ENCODE measurements at regions not wholly inside any gene's neighbourhood (a gene's known extent, or its start where the extent isn't known, plus 50 kb on each side); places are given as distances from the start of the nearest gene placed in this dataset.

DNA sequence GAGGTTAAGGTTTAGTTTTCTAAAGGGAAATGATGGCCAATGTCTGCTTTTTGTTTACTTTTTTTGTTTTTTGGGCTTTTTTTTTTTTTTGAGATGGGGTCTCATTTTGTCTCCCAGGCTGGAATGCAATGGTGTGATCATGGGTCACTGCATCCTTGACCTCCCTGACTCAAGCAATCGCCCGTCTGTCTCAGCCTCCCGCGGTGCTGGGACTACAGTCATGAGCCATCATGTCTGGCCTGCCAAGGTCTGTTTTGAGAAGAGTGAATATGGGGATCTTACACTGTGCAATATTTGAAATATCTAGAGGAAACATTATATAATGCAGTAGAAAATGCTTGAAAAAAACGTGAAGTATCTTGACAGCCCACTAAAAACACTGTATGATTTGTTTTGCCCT, 162.5 kb downstream of the GASK1B start:
- Histone ChIP-seq H3K27me3 (ENCODE audit: control insufficient read depth in 1 of 2, insufficient read depth in 2 of 2, low read length in 1 of 2) (no peaks in the 10 kb centered on the region), H3K9me3 (ENCODE audit: control insufficient read depth, low read length) (no peaks in the 10 kb centered on the region), H3K4me3 (ENCODE audit: low read length in 2 of 2) (no peak overlapping the region), H3K36me3 (ENCODE audit: control insufficient read depth in 1 of 2, insufficient read depth in 2 of 2, low read length in 1 of 2) (no peaks in the 10 kb centered on the region), H3K4me1 (ENCODE audit: control insufficient read depth in 1 of 2, insufficient read depth in 2 of 2, low read length in 2 of 2) (peaks cover 2 to 5% of the 10 kb centered on the region in 2 donors), H3K27ac (ENCODE audit: low read depth in 1 of 2, low read length in 2 of 2) (no peak overlapping the region)
- intact Hi-C loops (cut with DNase I): no loop called here
- no peak for DNase-seq
- 82 to 84% methylated on average over 5 of the region's 5 CpGs for WGBS, 2 donors
- ATAC-seq (ENCODE audit: low FRiP score): no peak

DNA sequence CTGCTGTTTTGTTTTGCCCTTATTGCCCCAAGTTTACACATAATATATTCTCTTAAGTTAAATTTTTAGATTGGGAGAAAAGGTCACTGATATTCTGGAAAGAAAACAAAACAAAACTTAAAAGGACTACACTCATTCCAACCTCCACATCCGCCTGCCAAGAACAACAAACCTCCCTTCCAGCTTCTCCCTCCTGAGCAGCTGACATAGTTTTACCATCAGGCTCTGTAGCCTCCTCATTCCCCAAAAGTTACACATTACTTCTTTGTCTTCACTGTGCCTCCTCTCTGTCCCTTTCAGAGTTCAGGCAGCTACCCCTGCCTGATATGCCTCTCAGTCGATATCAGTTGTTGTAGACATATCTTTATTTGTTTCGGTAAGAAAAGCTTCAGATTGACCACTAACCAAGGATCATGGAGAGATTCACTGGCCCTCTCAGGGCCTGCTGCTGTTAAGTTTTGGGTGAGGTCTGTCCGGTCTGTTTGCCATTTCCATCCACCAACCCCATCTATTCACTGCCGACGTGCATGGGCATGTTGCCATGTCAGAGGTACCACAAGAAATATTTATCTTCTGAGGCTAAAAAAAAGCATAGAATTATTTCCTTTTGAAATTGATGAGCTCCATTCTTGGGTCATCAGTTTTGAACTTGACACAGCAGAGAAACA, 164.1 kb downstream of the GASK1B start:
- intact Hi-C loops (cut with DNase I): loop anchor here in 1 of 2 donors (5.0 kb wide), 1 partner anchor 164 kb away; the partner anchor contains the start of gene GASK1B
- Histone ChIP-seq H3K9me3 (ENCODE audit: control insufficient read depth, low read length) (no peaks in the 10 kb centered on the region), H3K4me3 (ENCODE audit: low read length in 2 of 2) (no peak overlapping the region), H3K36me3 (ENCODE audit: control insufficient read depth in 1 of 2, insufficient read depth in 2 of 2, low read length in 1 of 2) (no peaks in the 10 kb centered on the region), H3K27ac (ENCODE audit: low read depth in 1 of 2, low read length in 2 of 2) (no peak overlapping the region), H3K4me1 (ENCODE audit: control insufficient read depth in 1 of 2, insufficient read depth in 2 of 2, low read length in 2 of 2) (peaks cover 2 to 5% of the 10 kb centered on the region in 2 donors), H3K27me3 (ENCODE audit: control insufficient read depth in 1 of 2, insufficient read depth in 2 of 2, low read length in 1 of 2) (no peaks in the 10 kb centered on the region)
- ATAC-seq (ENCODE audit: low FRiP score) (peak; percentile 71), DNase-seq (peak; percentile 63 to 73)
- WGBS, 2 donors: 35 to 42% methylated on average over 6 of the region's 6 CpGs

DNA sequence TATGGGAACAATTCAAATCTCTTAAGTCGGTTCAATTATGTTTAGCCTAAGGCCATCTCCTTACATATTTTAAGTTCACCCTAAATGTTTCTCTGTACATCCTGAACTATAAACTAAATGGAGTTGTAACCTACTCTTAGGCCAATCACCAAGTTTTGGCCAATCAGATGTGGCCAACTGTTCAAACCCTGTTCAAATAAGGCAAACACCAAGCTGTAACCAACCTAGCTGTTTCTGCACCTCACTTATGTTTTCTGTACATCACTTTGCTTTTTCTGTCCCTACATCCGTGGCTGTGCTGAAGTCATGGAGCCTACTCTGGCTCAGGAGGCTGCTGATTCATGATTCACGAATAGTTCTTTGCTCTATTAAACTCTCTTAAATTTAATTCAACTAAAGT, 165.3 kb downstream of the GASK1B start:
- intact Hi-C loops (cut with DNase I): loop anchor here in 1 of 2 donors (5.0 kb wide), 1 partner anchor 165 kb away; the partner anchor contains the start of gene GASK1B
- peak overlapping the region in 1 of 2 donors; percentile 78 for H3K27ac ChIP-seq (ENCODE audit: low read depth in 1 of 2, low read length in 2 of 2)
- H3K4me1 ChIP-seq (ENCODE audit: control insufficient read depth in 1 of 2, insufficient read depth in 2 of 2, low read length in 2 of 2): peaks cover 2 to 5% of the 10 kb centered on the region in 2 donors
- no peak overlapping the region for H3K4me3 ChIP-seq (ENCODE audit: low read length in 2 of 2)
- no peaks in the 10 kb centered on the region for H3K36me3 ChIP-seq (ENCODE audit: control insufficient read depth in 1 of 2, insufficient read depth in 2 of 2, low read length in 1 of 2)
- WGBS, 2 donors: 38 to 39% methylated on average over 3 of the region's 3 CpGs
- DNase-seq: no peak
- peak; percentile 52 for ATAC-seq (ENCODE audit: low FRiP score)
- no peaks in the 10 kb centered on the region for H3K9me3 ChIP-seq (ENCODE audit: control insufficient read depth, low read length)
- no peaks in the 10 kb centered on the region for H3K27me3 ChIP-seq (ENCODE audit: control insufficient read depth in 1 of 2, insufficient read depth in 2 of 2, low read length in 1 of 2)

DNA sequence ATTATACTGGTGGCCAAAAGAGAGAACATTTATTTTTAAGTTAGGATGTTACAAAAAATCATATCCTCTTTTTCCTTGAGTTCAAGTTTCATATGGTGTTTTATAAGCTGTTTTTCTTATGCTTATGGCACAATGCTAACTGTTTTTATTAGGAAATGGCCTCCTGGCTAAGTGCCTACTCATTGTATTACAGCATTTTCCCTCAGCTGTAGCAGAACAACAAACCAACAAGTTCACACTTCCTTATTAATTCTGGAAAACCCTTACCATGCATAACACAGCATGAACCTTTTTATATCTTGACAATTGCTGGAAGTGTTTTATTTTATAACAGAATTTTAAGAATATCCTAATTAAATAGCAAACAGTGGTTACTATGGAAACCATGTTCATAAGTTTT, 165.8 kb downstream of the GASK1B start:
- Histone ChIP-seq H3K9me3 (ENCODE audit: control insufficient read depth, low read length) (no peaks in the 10 kb centered on the region), H3K36me3 (ENCODE audit: control insufficient read depth in 1 of 2, insufficient read depth in 2 of 2, low read length in 1 of 2) (no peaks in the 10 kb centered on the region), H3K4me1 (ENCODE audit: control insufficient read depth in 1 of 2, insufficient read depth in 2 of 2, low read length in 2 of 2) (peaks cover 2 to 5% of the 10 kb centered on the region in 2 donors), H3K4me3 (ENCODE audit: low read length in 2 of 2) (no peak overlapping the region), H3K27ac (ENCODE audit: low read depth in 1 of 2, low read length in 2 of 2) (no peak overlapping the region), H3K27me3 (ENCODE audit: control insufficient read depth in 1 of 2, insufficient read depth in 2 of 2, low read length in 1 of 2) (no peaks in the 10 kb centered on the region)
- intact Hi-C loops (cut with DNase I): loop anchor here in 1 of 2 donors (5.0 kb wide), 1 partner anchor 165 kb away; the partner anchor contains the start of gene GASK1B
- ATAC-seq (ENCODE audit: low FRiP score): peak; percentile 77
- no peak for DNase-seq

DNA sequence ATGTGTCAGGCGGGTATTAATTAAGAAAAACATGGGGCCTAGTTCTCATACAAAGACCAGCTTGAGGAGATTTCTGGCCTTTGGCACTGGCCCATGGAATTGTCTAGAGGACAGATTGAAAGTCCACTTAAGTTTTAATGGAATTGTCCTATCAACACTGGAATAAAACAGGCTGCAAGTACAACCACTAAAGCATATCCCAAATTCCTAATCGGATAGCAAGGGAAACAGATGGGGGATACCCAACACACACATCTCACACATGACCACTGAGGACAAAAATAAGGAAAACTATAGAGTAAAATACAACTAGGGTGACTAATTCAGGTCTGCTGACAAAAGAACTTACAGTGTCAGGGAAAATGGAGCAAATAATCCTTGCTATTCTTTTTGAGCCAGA, 167.8 kb downstream of the GASK1B start:
- intact Hi-C loops (cut with DNase I): loop anchor here in 1 of 2 donors (5.0 kb wide), 1 partner anchor 167 kb away; the partner anchor contains the start of gene GASK1B
- DNase-seq: no peak
- H3K27ac ChIP-seq (ENCODE audit: low read depth in 1 of 2, low read length in 2 of 2): no peak overlapping the region
- 78 to 79% methylated on average over 2 of the region's 2 CpGs for WGBS, 2 donors
- peaks cover 2 to 5% of the 10 kb centered on the region in 2 donors for H3K4me1 ChIP-seq (ENCODE audit: control insufficient read depth in 1 of 2, insufficient read depth in 2 of 2, low read length in 2 of 2)
- ATAC-seq (ENCODE audit: low FRiP score): no peak
- no peaks in the 10 kb centered on the region for H3K27me3 ChIP-seq (ENCODE audit: control insufficient read depth in 1 of 2, insufficient read depth in 2 of 2, low read length in 1 of 2)
- no peaks in the 10 kb centered on the region for H3K36me3 ChIP-seq (ENCODE audit: control insufficient read depth in 1 of 2, insufficient read depth in 2 of 2, low read length in 1 of 2)
- no peaks in the 10 kb centered on the region for H3K9me3 ChIP-seq (ENCODE audit: control insufficient read depth, low read length)
- H3K4me3 ChIP-seq (ENCODE audit: low read length in 2 of 2): no peak overlapping the region

DNA sequence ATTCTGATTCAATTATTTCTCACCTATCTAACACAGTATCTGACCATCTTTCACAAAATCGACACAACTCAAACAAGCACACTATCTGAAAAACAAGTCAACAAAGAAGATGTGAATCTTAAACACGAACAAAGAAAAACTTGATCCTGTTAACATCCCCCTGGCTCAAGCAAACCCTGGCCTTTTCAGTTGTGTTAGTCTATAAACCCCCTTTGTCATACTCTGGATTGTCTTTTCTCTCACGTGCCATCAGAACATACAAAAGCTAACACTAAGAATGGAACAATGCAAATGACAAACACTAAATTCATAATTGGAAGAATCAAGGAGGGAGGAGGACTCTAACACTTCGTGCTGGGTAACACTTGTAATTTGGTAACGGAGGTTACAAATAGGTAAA, 168.7 kb downstream of the GASK1B start:
- Histone ChIP-seq H3K27ac (ENCODE audit: low read depth in 1 of 2, low read length in 2 of 2) (no peak overlapping the region), H3K4me3 (ENCODE audit: low read length in 2 of 2) (no peak overlapping the region), H3K4me1 (ENCODE audit: control insufficient read depth in 1 of 2, insufficient read depth in 2 of 2, low read length in 2 of 2) (peaks cover under 1 to 5% of the 10 kb centered on the region in 2 donors), H3K27me3 (ENCODE audit: control insufficient read depth in 1 of 2, insufficient read depth in 2 of 2, low read length in 1 of 2) (no peaks in the 10 kb centered on the region), H3K9me3 (ENCODE audit: control insufficient read depth, low read length) (no peaks in the 10 kb centered on the region), H3K36me3 (ENCODE audit: control insufficient read depth in 1 of 2, insufficient read depth in 2 of 2, low read length in 1 of 2) (no peaks in the 10 kb centered on the region)
- DNase-seq (no peak), ATAC-seq (ENCODE audit: low FRiP score) (no peak)
- intact Hi-C loops (cut with DNase I): no loop called here
- WGBS, 2 donors: 96 to 97% methylated on average over 5 of the region's 5 CpGs

DNA sequence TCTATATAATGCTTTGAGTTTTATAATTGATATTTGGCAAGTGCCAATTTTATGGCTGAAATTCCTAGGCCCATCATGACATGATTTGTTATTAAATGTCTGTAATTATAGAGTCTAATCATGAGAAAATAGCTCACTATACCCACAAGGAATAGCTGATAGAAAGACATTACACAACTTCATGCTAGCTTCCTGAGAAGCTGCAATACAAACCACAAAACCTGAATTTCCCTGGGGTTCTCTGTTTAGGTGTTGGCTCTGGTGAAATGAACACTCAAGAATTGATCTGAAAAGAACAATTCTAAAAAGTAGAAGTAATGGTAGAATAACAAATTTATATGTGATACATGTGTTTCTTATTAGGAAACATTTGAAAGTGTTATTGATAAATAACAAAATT, 169.6 kb downstream of the GASK1B start:
- Histone ChIP-seq H3K4me1 (ENCODE audit: control insufficient read depth in 1 of 2, insufficient read depth in 2 of 2, low read length in 2 of 2) (peaks cover 0 to 2% of the 10 kb centered on the region in 2 donors), H3K9me3 (ENCODE audit: control insufficient read depth, low read length) (no peaks in the 10 kb centered on the region), H3K27me3 (ENCODE audit: control insufficient read depth in 1 of 2, insufficient read depth in 2 of 2, low read length in 1 of 2) (no peaks in the 10 kb centered on the region), H3K4me3 (ENCODE audit: low read length in 2 of 2) (no peak overlapping the region), H3K27ac (ENCODE audit: low read depth in 1 of 2, low read length in 2 of 2) (no peak overlapping the region), H3K36me3 (ENCODE audit: control insufficient read depth in 1 of 2, insufficient read depth in 2 of 2, low read length in 1 of 2) (no peaks in the 10 kb centered on the region)
- no peak for DNase-seq
- ATAC-seq (ENCODE audit: low FRiP score): no peak
- intact Hi-C loops (cut with DNase I): no loop called here

DNA sequence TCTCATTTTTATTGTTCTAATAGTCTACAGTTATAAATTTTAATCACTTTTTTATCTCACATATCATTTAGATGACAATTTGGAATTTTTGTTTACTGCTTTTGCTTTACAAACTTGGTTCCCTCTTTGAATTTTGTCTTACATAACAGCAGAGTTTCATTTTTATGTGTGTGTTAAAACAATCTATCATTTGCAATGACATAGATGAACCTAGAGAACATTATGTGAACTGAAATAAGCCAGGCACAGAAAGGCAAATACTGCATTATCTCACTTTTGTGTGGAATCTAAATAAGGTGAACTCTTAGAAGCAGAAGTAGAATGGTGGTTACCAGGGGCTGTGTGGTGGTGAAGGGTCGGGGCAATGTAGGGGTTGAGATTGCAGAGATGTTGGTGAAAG, 170.7 kb downstream of the GASK1B start:
- H3K36me3 ChIP-seq (ENCODE audit: control insufficient read depth in 1 of 2, insufficient read depth in 2 of 2, low read length in 1 of 2): no peaks in the 10 kb centered on the region
- no peaks in the 10 kb centered on the region for H3K9me3 ChIP-seq (ENCODE audit: control insufficient read depth, low read length)
- intact Hi-C loops (cut with DNase I): no loop called here
- no peak overlapping the region for H3K4me3 ChIP-seq (ENCODE audit: low read length in 2 of 2)
- no peak for DNase-seq
- peaks cover 0 to 2% of the 10 kb centered on the region in 2 donors for H3K4me1 ChIP-seq (ENCODE audit: control insufficient read depth in 1 of 2, insufficient read depth in 2 of 2, low read length in 2 of 2)
- ATAC-seq (ENCODE audit: low FRiP score): no peak
- WGBS, 2 donors: 95 to 100% methylated on average over 1 of the region's 1 CpG
- no peak overlapping the region for H3K27ac ChIP-seq (ENCODE audit: low read depth in 1 of 2, low read length in 2 of 2)
- no peaks in the 10 kb centered on the region for H3K27me3 ChIP-seq (ENCODE audit: control insufficient read depth in 1 of 2, insufficient read depth in 2 of 2, low read length in 1 of 2)

DNA sequence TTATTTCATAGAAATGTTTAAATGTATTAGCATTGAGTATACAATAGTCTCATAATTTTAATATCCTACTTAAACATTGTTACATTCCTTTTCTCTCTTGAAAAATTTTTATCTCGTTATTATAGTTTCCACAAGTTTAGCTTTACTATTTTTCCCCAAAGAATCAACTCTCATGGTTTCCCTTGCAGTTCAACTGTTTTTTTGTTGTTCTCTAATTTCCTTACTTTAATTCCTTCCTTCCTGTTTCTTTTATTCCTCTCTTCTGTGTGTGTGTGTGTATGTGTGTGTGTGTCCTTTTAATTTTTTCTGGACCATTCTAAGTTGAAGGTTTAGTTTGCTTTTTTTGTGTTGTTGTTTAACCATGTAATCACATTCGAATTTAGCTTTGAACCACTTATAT, 171.1 kb downstream of the GASK1B start:
- H3K4me1 ChIP-seq (ENCODE audit: control insufficient read depth in 1 of 2, insufficient read depth in 2 of 2, low read length in 2 of 2): peaks cover 0 to 2% of the 10 kb centered on the region in 2 donors
- H3K4me3 ChIP-seq (ENCODE audit: low read length in 2 of 2): no peak overlapping the region
- H3K9me3 ChIP-seq (ENCODE audit: control insufficient read depth, low read length): no peaks in the 10 kb centered on the region
- intact Hi-C loops (cut with DNase I): no loop called here
- no peak for ATAC-seq (ENCODE audit: low FRiP score)
- WGBS, 2 donors: 85 to 95% methylated on average over 2 of the region's 2 CpGs
- no peaks in the 10 kb centered on the region for H3K36me3 ChIP-seq (ENCODE audit: control insufficient read depth in 1 of 2, insufficient read depth in 2 of 2, low read length in 1 of 2)
- no peak for DNase-seq
- H3K27me3 ChIP-seq (ENCODE audit: control insufficient read depth in 1 of 2, insufficient read depth in 2 of 2, low read length in 1 of 2): no peaks in the 10 kb centered on the region
- no peak overlapping the region for H3K27ac ChIP-seq (ENCODE audit: low read depth in 1 of 2, low read length in 2 of 2)

All from aorta (tissue), 5 donors.